Mucosa of rectum (tissue), 2 donors: ENCODE measurements at regions not wholly inside any gene's neighbourhood (a gene's known extent, or its start where the extent isn't known, plus 50 kb on each side); places are given as distances from the start of the nearest gene placed in this dataset.

Experiments used
- H3K27ac ChIP-seq, 2 donors: one replicate each; pipeline ENCODE4 v1.7.0; 2013; ENCODE audit warnings: inconsistent platforms in 2 of 2, low read depth in 2 of 2, low read length in 2 of 2
- H3K27me3 ChIP-seq, 2 donors: one replicate each; pipeline ENCODE4 v1.7.0; 2013; ENCODE audit warnings: low read length in 2 of 2; ENCODE audit not compliant: control insufficient read depth in 2 of 2, insufficient read depth in 2 of 2
- H3K36me3 ChIP-seq, 2 donors: one replicate each; pipeline ENCODE4 v1.7.0; 2013; ENCODE audit warnings: low read length in 2 of 2; ENCODE audit not compliant: control insufficient read depth in 2 of 2, insufficient read depth in 2 of 2
- H3K4me1 ChIP-seq, 2 donors: one replicate each; pipeline ENCODE4 v1.7.0; 2013; ENCODE audit warnings: low read length in 2 of 2, mild to moderate bottlenecking in 1 of 2; ENCODE audit not compliant: control insufficient read depth in 2 of 2, insufficient read depth in 2 of 2
- H3K4me3 ChIP-seq, 2 donors: one replicate each; pipeline ENCODE4 v1.7.0; 2013; ENCODE audit warnings: low read length in 2 of 2
- H3K9ac ChIP-seq, 2 donors: one replicate each; pipeline ENCODE4 v1.7.0; 2013; ENCODE audit warnings: low read length in 2 of 2, low read depth in 1 of 2, mild to moderate bottlenecking in 1 of 2
- H3K9me3 ChIP-seq, 2 donors: one replicate each; pipeline ENCODE4 v1.7.0; 2013; ENCODE audit warnings: low read length in 2 of 2; ENCODE audit not compliant: control insufficient read depth in 2 of 2
- donor health status: healthy.
- donor health status: Normal muscosa, but diverticular disease.

DNA sequence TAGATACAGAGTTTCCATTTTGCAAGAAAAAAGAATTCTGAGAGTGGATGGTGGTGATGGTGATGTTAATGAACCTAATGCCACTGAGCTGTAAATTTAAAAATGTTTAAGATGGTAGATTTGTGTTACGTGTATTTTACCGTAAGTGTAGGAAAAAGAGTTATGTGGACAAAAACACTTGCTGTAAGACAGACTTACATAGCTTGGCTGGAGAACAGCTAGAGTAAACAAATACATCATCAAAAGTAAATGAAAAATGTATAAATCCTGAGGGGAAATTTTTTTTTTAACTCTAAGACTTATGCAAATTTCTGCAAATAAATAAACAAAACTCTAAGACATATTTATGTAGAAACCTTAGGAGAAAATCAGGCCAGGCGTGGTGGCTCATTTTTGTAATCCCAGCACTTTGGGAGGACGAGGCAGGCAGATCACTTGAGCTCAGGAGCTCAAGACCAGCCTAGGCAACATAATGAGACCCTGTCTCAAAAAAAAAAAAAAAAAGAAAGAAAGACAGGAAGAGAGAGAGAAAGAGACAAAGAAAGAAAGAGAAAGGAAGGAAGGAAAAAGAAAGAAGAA lies 66.2 kb upstream of the CDK13 start:
- H3K27ac ChIP-seq, result no peak overlapping the region
- H3K9me3 ChIP-seq, result peaks cover 0 to 8% of the 10 kb centered on the region in 2 donors
- H3K9ac ChIP-seq, result no peak overlapping the region
- H3K36me3 ChIP-seq, result no peaks in the 10 kb centered on the region
- no peak overlapping the region for H3K4me3 ChIP-seq
- H3K4me1 ChIP-seq, result no peaks in the 10 kb centered on the region
- no peaks in the 10 kb centered on the region for H3K27me3 ChIP-seq

DNA sequence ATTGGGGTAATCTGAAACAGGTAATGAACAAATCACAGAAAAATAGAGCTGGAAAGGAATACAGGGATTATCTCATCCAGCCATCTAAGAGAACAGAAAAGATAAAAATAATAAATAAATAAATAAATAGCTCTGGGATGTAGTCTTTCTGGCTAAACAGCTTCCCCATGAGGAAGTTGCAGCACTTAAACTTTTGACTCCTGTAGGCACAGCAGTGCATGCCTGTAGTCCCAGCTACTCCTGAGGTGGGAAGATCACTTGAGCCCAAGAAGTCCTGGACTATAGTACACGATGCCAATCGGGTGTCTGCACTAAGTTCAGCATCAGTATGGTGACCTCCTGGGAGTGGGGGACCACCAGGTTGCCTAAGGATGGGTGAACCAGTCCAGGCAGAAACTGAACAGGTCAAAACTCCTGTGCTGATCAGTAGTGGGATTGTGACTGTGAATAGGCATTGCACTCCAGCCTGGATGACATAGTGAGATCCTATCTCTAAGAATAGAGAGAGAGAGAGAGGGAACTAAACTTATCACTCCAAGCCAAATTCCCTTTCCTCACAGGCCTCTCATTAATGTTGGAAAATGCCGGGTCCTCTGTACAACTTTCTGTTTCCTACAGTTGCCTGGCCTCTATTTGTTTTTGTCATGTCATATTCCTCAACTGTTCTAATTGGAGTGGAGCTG lies 61.7 kb upstream of the CDK13 start:
- H3K27me3 ChIP-seq, result no peaks in the 10 kb centered on the region
- H3K9me3 ChIP-seq, result no peaks in the 10 kb centered on the region
- H3K4me1 ChIP-seq, result no peaks in the 10 kb centered on the region
- H3K36me3 ChIP-seq, result no peaks in the 10 kb centered on the region
- no peak overlapping the region for H3K4me3 ChIP-seq
- no peak overlapping the region for H3K27ac ChIP-seq
- H3K9ac ChIP-seq, result no peak overlapping the region

DNA sequence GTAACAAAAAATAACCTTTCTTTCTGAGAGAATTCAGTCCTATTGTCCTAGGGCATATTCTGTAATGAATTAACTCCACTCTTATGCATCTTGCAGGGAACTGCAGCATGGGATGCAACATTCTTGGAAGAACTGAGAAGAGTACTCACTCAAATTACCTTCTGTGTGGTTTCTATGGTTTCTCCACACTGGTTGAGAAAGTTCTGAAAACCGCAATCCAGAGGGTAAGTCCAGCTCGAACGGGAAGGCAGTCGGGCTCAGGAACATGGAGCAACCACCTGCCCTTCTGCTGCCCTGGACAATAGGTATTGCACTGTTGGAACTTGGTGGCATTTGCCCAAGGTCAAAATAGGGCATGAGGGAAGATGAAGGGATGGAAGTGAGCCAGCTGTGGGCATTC lies 59.6 kb upstream of the CDK13 start:
- Histone ChIP-seq H3K9me3 (no peaks in the 10 kb centered on the region), H3K36me3 (no peaks in the 10 kb centered on the region), H3K27me3 (no peaks in the 10 kb centered on the region), H3K27ac (no peak overlapping the region), H3K4me1 (no peaks in the 10 kb centered on the region), H3K4me3 (no peak overlapping the region), H3K9ac (no peak overlapping the region)

DNA sequence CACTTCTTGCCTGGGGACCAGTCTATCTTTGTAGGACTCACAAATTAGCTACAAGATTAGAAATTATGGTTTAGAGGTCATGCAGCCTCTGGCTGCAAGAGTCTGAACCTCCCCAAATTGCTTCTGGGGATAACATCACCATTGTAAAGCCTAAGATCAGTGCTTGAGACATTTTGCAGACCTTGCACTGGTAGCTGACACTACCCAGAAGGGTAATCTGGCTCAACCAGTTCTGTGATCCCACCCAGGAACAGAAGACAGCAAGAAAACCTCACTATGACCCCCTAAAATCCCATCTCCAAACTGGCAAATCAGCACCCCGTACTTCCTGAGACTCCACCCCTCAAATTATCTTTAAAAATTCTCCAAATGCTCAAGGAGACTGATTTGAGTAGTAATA lies 58.2 kb upstream of the CDK13 start:
- H3K27me3 ChIP-seq, result no peaks in the 10 kb centered on the region
- H3K27ac ChIP-seq, result no peak overlapping the region
- no peak overlapping the region for H3K9ac ChIP-seq
- H3K4me3 ChIP-seq, result no peak overlapping the region
- H3K9me3 ChIP-seq, result no peaks in the 10 kb centered on the region
- H3K4me1 ChIP-seq, result no peaks in the 10 kb centered on the region
- H3K36me3 ChIP-seq, result no peaks in the 10 kb centered on the region

DNA sequence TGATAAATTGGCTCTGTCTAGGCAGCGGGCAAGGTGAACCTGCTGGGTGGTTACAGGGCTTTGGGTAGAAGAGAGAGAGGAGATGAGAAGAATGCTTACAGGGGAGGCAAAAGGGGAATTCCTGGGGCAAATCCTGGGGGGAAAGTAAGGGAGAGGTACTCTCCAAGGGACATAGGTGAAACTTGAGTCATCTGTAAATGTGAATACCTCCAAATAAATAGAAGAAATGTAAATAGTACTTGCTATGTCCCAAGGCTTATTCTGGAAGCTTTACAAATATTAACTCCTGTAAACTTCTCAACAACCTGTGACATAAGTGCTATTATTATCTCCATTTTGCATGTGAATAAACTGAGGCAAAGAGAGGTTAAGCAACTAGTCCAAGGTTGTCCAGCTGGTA lies 57.7 kb upstream of the CDK13 start:
- no peaks in the 10 kb centered on the region for H3K9me3 ChIP-seq
- no peaks in the 10 kb centered on the region for H3K27me3 ChIP-seq
- H3K4me3 ChIP-seq, result no peak overlapping the region
- no peak overlapping the region for H3K27ac ChIP-seq
- H3K4me1 ChIP-seq, result no peaks in the 10 kb centered on the region
- H3K9ac ChIP-seq, result no peak overlapping the region
- no peaks in the 10 kb centered on the region for H3K36me3 ChIP-seq

DNA sequence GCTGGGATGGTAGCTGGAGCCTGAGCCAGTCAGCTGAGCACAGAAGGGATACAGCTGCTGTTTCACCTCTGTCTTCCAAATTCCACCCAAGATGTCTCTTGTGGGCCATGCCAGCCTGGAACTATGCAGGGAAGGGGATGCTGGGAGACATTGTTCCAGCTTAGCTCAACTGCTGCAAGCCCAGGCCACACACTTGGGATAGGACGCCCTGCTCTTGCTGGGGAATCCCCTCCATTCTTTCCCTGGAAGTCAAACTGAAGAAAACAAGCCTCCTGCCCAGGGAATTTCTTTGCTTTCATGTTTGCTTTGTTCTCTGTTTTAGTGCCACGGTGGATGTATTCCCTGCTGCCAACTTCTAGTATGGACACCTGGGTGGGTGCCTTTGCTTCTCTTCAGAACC lies 55.2 kb upstream of the CDK13 start:
- Histone ChIP-seq H3K27me3 (no peaks in the 10 kb centered on the region), H3K4me3 (no peak overlapping the region), H3K9me3 (no peaks in the 10 kb centered on the region), H3K36me3 (no peaks in the 10 kb centered on the region), H3K27ac (no peak overlapping the region), H3K4me1 (no peaks in the 10 kb centered on the region), H3K9ac (no peak overlapping the region)

DNA sequence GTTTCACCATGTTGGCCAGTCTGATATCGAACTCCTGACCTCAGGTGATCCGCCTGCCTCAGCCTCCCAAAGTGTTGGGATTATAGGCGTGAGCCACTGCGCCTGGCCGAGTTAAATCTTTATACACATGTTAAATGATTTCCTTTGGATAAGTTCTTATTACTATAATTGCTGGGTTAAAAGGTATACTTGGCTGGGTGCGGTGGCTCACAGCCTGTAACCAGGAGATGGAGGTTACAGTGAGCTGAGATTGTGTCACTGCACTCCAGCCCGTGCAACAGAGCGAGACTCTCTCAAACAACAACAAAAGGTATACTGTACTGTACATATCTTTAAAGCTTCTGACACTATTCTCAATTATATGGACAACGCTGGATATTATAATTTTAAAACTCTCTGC lies 53.2 kb upstream of the CDK13 start:
- Histone ChIP-seq H3K36me3 (no peaks in the 10 kb centered on the region), H3K4me3 (no peak overlapping the region), H3K9me3 (no peaks in the 10 kb centered on the region), H3K4me1 (no peaks in the 10 kb centered on the region), H3K27me3 (no peaks in the 10 kb centered on the region), H3K9ac (no peak overlapping the region), H3K27ac (no peak overlapping the region)

DNA sequence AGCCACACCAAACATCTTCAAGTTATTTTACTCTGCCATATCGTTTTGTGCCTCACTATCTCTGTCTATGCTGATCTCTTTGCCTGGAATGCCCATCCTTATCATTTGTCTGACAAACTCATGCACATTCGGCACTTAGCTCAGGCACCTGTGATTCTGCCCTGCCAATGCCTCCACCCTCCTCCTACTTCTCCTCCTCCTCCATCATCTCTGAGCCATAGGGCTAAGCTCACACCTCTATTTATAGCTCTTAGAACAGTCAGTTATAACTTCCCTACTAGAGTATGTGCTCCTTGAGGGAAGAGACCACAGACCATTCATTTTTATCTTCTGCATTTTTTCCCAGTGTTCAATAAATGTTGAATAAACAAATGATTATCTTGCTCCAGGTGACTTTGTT lies 51.2 kb upstream of the CDK13 start:
- Histone ChIP-seq H3K9me3 (no peaks in the 10 kb centered on the region), H3K27me3 (no peaks in the 10 kb centered on the region), H3K9ac (no peak overlapping the region), H3K4me3 (no peak overlapping the region), H3K4me1 (no peaks in the 10 kb centered on the region), H3K27ac (no peak overlapping the region), H3K36me3 (no peaks in the 10 kb centered on the region)
